ENCODE measurements at regions not wholly inside any gene's neighbourhood (a gene's known extent, or its start where the extent isn't known, plus 50 kb on each side); places are given as distances from the start of the nearest gene placed in this dataset.
"Not testable (repeated sequence)": the region's sequence is repeated elsewhere in the genome, so short reads cannot be mapped to it uniquely, and the experiment has no call there.

- DNase-seq, result peak in 1 of 2 experiments; percentile 3
These were observed 383.9 kb downstream of the MAT2B start for GRCh38 chr5:163889369-163889768.

DNA sequence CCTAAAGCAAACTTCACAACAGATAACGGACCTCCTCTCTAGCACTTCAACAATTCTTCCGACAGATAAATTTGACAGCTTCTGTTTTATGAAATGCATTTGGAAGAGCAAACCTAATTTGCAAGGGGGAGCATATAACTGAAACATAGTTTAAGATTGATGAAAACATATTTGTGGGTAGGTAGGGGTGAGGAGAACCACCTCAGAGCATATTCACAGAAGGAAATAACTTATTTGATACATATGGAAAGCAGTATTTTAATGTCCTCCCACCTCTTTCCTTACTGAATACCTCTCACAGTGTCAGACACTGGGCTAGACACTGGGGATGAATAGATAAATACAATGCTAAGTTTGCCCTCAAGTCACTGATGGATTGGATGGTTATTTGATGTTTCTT is 384.8 kb downstream of the MAT2B start:
- DNase-seq, result no peak

GRCh38 chr5:163893281-163893680 is 387.9 kb downstream of the MAT2B start:
- no peak for DNase-seq

- no peak for DNase-seq
These were observed 389.2 kb downstream of the MAT2B start for GRCh38 chr5:163894645-163895044.

GRCh38 chr5:163898873-163899272 is 393.5 kb downstream of the MAT2B start:
- DNase-seq, result no peak

DNA sequence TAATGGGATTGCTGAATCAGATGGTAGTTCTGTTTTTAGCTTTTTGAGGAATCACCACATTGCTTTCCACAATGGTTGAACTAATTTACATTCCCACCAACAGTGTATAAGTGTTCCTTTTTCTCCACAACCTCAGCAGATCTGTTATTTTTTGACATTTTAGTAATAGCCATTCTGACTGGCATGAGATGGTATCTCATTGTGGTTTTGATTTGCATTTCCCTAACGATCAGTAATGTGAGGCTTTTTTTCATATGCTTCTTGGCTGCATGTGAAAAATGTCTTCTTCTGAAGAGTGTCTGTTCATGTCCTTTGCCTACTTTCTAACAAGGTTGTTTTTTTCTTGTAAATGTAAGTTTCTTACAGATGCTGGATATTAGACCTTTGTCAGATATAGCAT is 402.4 kb downstream of the MAT2B start:
- not testable (repeated sequence) for DNase-seq

- DNase-seq, result no peak
These were observed 402.8 kb downstream of the MAT2B start for GRCh38 chr5:163908253-163908652.

GRCh38 chr5:163910226-163910625 is 404.8 kb downstream of the MAT2B start:
- DNase-seq, result no peak

DNA sequence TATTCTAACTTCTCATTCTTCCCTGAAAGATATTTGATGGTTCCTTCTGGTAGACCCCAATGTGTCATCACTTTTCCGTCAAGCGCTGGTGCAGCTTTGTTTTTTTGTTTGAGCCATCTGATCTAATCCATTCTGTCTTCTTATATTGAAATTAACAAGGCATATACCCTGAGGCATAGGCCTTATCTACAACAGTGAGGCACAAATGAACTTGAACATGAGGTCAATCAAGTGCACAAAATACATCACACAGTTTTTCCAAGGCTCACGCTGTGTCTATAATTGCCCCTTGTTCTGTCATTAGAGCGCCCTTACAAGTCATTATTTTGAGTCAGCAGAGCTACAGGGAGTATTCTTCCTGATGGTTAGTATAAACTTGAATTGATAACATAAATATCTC is 406.6 kb downstream of the MAT2B start:
- peak in 1 of 2 experiments; percentile 3 for DNase-seq

DNA sequence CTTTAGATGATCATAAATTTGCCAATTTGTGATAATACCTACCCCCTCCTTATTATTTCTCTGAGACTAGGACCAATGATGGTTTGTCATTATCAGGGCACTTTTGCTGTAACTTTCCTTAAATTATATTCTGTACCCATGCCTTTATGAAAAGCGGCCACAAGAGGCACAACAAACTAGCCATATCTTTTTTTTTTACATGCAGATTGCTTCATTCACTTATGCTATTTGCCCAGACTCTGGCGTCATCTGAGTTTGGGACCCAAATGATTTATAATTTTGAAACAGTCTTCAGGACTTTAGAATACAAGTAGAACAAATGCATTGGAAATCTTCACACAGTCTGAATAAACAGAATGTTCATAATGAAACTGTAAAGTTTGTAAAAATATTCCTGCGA is 408.1 kb downstream of the MAT2B start:
- DNase-seq, result no peak

DNA sequence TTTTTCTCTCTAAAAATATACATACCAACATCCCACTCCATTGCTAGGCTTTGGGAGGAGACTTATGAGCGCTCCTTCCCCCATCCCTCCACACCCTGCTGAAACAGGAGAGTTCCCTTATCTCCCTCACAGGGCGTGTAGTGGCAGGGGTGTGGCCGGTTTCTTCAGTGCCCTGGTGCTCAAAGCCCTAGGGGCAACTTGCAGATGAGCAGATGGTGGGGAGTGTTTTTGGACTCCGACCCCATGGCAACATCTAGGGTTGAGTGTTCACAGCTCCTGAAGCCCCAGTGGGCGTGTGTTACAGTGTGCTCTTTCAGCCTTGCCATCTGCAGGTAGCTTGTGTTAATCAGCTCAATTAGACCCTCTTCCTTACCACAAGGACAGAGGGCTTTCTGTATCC is 409.5 kb downstream of the MAT2B start:
- peak; percentile 95 to 98 for DNase-seq

DNA sequence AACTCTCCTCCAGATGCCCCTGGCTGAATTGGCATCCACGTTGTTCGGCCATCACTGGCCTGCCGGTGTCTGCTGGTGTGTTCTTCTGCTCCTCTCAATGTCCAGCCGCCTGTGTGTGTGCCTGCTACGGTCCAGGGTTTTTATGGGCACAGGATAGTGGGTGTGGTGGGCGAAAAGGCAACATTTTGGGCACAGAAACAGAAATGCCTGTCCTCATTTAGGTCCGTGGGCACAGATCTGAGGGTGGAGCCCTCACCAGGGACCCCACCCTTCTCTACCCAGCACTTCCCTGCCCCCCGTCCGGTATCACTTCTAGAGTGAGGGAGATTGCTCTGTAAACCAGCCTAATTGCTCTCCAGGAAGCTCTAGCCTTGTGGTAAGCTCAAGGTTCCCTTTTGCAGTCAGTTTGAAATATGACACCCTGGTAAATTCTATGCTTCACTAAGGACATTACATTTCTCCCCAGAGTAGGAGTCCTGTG is 410.1 kb downstream of the MAT2B start:
- DNase-seq, result peak; percentile 53 to 83

DNA sequence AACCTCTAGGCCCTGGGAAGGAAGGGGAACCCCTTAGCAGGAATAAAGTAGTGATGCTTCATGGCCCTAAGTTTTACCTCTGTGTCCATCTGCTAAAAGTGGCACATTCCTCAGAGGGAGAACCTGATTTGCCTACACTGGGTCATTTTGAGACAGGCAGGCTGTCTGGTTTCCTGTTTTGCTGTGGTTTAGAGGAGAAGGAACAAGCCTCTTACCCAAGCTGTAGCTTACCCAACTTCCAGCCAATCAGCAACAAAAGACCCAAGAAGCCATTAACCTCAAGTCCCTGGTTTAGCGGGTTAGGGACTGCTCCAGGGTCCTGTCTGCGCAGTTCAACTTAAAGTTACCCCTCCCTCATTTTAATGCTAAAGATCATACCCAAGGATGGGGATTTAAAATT is 411.0 kb downstream of the MAT2B start:
- peak in 1 of 2 experiments; percentile 13 for DNase-seq

DNA sequence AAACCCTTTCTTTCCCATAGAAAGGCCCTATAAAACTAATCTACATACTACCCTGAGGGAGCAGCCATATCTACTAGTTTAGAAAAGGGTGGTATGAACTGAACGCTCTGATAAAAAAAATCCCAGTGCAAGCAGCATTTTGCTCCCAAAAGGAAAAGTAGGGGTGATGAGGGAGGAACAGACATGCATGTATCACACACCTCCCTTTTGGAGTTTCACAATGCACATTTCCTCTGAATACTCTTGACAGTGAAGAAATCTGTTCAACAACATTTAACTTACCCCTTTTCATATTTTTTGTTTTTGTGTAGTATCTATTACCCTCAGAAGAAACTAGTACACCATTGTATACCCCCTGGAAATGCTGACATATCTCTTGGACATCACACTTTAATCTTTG is 411.4 kb downstream of the MAT2B start:
- no peak for DNase-seq

- DNase-seq, result no peak
These were observed 412.3 kb downstream of the MAT2B start for GRCh38 chr5:163917747-163918146.

DNA sequence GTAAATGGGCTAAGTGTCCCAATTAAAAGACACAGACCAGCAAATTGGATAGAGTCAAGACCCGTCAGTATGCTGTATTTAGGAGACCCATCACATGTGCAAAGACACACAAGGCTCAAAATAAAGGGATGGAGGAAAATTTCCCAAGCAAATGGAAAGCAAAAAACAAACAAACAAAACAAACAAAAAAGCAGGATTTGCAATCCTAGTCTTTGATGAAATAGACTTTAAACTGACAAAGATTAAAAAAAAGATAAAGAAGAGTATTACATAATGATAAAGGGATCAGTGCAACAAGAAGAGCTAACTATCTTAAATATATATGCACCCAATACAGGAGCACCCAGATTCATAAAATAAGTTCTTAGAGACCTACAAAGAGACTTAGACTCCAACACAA is 429.6 kb downstream of the MAT2B start:
- not testable (repeated sequence) for DNase-seq

- DNase-seq, result no peak
These were observed 433.2 kb downstream of the MAT2B start for GRCh38 chr5:163938595-163938994.

DNA sequence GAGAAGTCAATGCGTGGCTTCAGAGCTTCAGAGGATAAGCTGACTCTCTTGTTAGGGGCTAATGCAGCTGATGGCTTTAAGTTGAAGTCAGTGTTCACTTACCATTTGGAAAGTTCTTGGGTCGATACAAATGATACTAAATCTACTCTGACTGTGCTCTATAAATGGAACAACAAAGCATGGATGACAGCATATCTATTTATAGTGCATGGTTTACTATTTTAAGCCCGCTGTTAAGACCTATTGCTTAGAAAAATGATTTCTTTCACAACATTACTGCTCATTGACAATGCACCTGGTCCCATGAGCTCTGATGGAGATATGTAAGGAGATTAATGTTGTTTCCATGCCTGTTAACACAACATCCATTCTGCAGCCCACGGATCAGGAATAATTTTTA is 435.7 kb downstream of the MAT2B start:
- DNase-seq, result no peak

DNA sequence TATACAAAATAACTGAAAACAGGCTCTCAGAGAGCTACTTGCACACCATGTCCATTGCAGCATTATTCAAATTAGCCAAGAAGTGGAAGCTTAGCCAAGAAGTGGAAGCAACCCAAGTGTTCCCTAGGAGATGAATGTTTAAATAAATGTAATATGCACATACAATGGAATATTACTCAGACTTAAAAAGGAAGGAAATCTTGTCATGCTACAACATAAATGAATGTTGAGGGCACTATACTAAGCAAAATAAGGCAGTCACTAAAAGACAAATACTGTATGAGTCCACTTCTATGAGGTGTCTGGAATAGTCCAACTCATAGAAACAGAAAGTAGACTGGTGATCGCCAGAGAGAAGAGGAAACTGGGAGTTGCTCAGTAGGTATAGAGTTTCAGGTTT is 438.1 kb downstream of the MAT2B start:
- no peak for DNase-seq

DNA sequence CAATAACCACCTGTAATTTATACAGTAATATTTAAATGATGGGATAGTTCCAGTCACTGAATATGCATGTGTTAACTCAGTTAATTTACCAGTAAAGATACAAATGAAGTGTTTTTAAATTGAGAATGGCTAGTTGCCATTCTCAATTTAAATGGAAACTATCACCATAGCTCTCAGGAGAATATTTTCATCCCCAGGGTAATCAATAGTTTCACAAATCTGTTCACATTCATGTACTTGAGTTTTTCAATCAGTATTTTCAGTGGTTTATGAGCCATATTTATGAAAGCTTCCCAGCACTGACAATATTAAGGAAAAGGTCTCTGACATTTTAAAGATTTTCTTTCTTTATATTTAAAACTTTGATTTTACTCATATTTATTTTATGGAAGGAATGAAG is 439.3 kb downstream of the MAT2B start:
- DNase-seq, result no peak

DNA sequence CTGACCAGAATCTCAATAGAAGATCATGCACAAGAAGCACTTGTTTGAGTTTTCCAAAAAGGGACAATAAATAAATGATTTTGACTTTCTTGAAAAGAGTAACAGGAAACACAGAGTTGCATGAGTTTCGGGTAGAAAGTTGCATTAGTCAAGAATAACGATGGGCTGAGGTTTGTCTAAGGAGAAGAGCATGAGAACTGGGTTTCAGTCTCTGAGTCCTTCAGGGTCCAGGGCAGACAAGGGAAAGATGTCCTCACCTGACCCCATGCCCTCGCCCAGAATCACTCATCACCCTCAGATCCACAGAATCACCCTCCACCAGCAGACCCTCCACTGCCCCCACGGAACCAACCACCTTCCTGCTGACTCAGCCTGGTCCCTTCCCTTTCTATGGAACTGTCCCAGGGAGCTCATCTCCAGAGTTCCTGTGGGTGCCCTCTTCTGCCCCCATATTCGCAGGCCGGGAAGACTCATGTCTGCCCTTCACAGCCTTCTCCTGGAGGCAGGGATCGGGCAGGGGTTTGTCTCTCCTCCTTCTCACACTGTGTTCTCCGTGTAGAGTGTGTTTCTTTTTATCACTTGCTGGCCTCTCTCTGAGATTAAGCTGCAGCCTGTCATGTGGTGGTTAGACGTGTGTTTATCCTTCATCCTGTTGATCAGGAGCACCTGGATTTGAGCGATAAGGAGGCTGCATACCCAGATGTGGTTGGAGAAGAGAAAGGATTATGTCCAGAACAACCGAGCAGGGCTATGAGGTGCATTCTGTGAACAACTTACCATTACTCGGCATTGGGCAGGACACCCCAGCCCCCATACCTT is 442.6 kb downstream of the MAT2B start:
- DNase-seq, result no peak

- no peak for DNase-seq
These were observed 444.8 kb downstream of the MAT2B start for GRCh38 chr5:163950248-163950647.

DNA sequence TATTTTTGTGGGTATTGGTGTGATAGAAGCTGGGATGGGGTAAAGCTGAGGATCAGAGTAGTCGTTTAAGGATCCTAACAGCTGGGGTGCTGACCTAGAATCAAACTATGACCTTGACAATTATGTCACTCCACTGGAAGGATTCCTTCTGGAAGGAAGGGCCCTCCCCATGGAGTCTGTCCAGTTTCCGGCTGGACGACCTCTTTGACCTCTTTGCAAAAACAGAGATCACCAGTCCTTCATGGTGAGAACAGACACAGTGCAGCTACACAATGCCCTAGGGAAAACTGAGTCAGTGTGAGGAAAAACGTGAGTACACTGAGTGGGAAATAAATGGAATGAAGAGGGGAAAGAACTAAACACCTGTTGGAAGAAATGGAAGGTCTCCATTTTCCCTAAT is 445.6 kb downstream of the MAT2B start:
- DNase-seq, result no peak

DNA sequence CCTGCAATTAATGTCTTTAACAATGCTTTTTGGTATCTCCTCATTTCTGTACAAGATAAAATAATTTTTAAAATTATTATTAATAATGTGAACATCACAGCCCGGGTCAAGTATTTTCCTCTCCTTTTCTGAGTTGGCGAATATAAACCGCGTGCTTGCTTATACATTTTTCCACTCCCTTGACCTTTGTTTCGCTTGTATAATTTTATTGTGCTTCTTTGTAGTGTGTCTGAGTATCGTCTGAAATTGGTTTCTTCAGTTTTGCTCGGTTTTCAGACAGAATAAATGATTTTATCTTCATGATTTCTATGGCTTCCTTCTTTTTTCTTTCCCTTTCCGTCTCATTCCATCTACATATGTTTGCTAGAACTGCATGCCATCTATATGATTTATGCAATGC is 448.5 kb downstream of the MAT2B start:
- no peak for DNase-seq

DNA sequence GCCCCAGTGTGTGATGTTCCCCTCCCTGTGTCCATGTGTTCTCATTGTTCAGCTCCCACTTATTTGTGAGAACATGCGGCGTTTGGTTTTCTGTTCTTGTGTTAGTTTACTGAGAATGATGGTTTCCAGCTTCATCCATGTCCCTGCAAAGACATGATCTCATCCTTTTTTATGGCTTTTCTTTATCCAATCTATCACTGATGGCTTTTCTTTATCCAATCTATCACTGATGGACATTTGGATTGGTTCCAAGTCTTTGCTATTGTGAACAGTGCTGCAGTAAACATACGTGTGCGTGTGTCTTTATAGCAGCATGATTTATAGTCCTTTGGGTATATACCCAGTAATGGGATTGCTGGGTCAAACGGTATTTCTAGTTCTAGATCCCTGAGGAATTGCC is 455.8 kb downstream of the MAT2B start:
- DNase-seq, result not testable (repeated sequence)

Data from NCI-H524 (cell line).